Peyer's patch (tissue), 4 donors: ENCODE measurements at regions not wholly inside any gene's neighbourhood (a gene's known extent, or its start where the extent isn't known, plus 50 kb on each side); places are given as distances from the start of the nearest gene placed in this dataset.

Source experiments
- POLR2A ChIP-seq, 2 donors: fragments of 450-650 bp; IDR thresholded peaks; one replicate each; pipeline ENCODE4 v1.5.1; 2017; ENCODE audit warnings: antibody characterized with exemption in 2 of 2, mild to moderate bottlenecking in 2 of 2, moderate library complexity in 2 of 2
- TF ChIP-seq, protein P1 (sequence below), 6 experiments: fragments of 450-650 bp in 4 of 6; fragments of 200-600 bp in 2 of 6; sonication (generic) in 1 of 6; IDR thresholded peaks; one replicate each; pipeline ENCODE4 v1.5.1; 2017 to 2019; ENCODE audit warnings: antibody characterized with exemption in 6 of 6, mild to moderate bottlenecking in 3 of 6, moderate library complexity in 1 of 6

DNA sequence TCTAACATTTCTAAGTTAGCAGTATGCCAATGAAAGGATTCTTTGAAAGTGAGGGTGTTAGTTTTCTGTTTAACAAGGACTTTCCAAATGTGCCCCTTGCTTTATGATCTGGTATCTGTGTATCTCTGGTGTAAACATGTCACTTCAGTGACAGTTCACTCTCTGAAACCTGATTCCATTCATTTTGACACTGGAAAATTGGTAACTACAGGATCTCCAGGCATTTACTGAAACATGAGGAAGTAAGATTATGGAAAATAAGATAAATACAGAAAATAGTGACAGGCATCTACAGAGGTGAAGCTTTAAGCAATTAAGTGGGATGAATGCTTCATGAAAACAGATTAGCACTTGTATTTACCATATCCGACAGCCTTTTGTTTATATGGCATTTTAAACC lies 101.6 kb upstream of the MYO16 start:
- TF ChIP-seq, protein P1, sequence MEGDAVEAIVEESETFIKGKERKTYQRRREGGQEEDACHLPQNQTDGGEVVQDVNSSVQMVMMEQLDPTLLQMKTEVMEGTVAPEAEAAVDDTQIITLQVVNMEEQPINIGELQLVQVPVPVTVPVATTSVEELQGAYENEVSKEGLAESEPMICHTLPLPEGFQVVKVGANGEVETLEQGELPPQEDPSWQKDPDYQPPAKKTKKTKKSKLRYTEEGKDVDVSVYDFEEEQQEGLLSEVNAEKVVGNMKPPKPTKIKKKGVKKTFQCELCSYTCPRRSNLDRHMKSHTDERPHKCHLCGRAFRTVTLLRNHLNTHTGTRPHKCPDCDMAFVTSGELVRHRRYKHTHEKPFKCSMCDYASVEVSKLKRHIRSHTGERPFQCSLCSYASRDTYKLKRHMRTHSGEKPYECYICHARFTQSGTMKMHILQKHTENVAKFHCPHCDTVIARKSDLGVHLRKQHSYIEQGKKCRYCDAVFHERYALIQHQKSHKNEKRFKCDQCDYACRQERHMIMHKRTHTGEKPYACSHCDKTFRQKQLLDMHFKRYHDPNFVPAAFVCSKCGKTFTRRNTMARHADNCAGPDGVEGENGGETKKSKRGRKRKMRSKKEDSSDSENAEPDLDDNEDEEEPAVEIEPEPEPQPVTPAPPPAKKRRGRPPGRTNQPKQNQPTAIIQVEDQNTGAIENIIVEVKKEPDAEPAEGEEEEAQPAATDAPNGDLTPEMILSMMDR (IDR thresholded peaks at IDR 0.05) = no peak
- no peak for TF ChIP-seq POLR2A (IDR thresholded peaks at IDR 0.05)
